MM.1S (cell line): ENCODE measurements at regions not wholly inside any gene's neighbourhood (a gene's known extent, or its start where the extent isn't known, plus 50 kb on each side); places are given as distances from the start of the nearest gene placed in this dataset.

ENCODE experiments used
- CTCF ChIP-seq: fragments of 300-600 bp; sonication (generic); IDR thresholded peaks from 2 replicates; pipeline ENCODE4 v1.5.1; 2016; ENCODE audit warnings: antibody characterized with exemption, low read length, mixed read lengths
- EZH2 ChIP-seq: fragments of 300-600 bp; sonication (generic); optimal IDR thresholded peaks from 2 replicates; pipeline ENCODE3; 2017; ENCODE audit warnings: low read depth, mild to moderate bottlenecking, antibody characterized with exemption, low read length, mixed read lengths
- EZH2phosphoT487 ChIP-seq: fragments of 300-600 bp; sonication (generic); IDR thresholded peaks from 2 replicates; pipeline ENCODE4 v1.6.1; 2018; ENCODE audit warnings: antibody characterized with exemption, low read length

GRCh38 chrX:7409866-7410265 lies 261.9 kb upstream of the PUDP start:
- no peak for TF ChIP-seq CTCF
- TF ChIP-seq EZH2phosphoT487: no peak
- no peak for TF ChIP-seq EZH2
